IMR-90 (cell line): ENCODE measurements at regions not wholly inside any gene's neighbourhood (a gene's known extent, or its start where the extent isn't known, plus 50 kb on each side); places are given as distances from the start of the nearest gene placed in this dataset.

Experiments
- BHLHE40 ChIP-seq: fragments of 150-350 bp; IDR thresholded peaks from 2 replicates; pipeline ENCODE4 v1.6.1; 2016; ENCODE audit warnings: mild to moderate bottlenecking, low read depth, low read length
- CEBPB ChIP-seq: IDR thresholded peaks from 2 replicates; pipeline ENCODE4 v1.6.1; 2012; ENCODE audit warnings: low read depth, low read length, improper control_type of control experiment
- MAFK ChIP-seq: IDR thresholded peaks from 2 replicates; pipeline ENCODE4 v1.6.1; 2012; ENCODE audit warnings: low read depth, low read length, improper control_type of control experiment
- MXI1 ChIP-seq: IDR thresholded peaks from 2 replicates; pipeline ENCODE4 v1.6.1; 2012; ENCODE audit warnings: low read depth, mild to moderate bottlenecking, low read length, moderate library complexity, borderline replicate concordance
- NFE2L2 ChIP-seq: fragments of 150-350 bp; IDR thresholded peaks from 2 replicates; pipeline ENCODE4 v1.6.1; 2016; ENCODE audit warnings: low read depth, mild to moderate bottlenecking, low read length
- POLR2A ChIP-seq: IDR thresholded peaks from 2 replicates; pipeline ENCODE4 v1.6.1; 2012; ENCODE audit warnings: mild to moderate bottlenecking, low read depth, low read length
- RAD21 ChIP-seq: IDR thresholded peaks from 2 replicates; pipeline ENCODE4 v1.6.1; 2012; ENCODE audit warnings: low read length, improper control_type of control experiment
- RCOR1 ChIP-seq: IDR thresholded peaks from 2 replicates; pipeline ENCODE4 v1.6.1; 2012; ENCODE audit warnings: mild to moderate bottlenecking, low read length, improper control_type of control experiment; ENCODE audit not compliant: insufficient replicate concordance
- SMC3 ChIP-seq: fragments of 150-350 bp; IDR thresholded peaks from 2 replicates; pipeline ENCODE4 v1.6.1; 2016; ENCODE audit warnings: low read depth, mild to moderate bottlenecking, antibody characterized with exemption, low read length, moderate library complexity
- TF ChIP-seq, protein P1 (sequence below): conservative IDR thresholded peaks from 2 replicates; pipeline ENCODE4 v1.5.1; 2012; ENCODE audit warnings: mild to moderate bottlenecking, low read depth, low read length, improper control_type of control experiment
- TF ChIP-seq, protein P2 (sequence below): fragments of 150-350 bp; IDR thresholded peaks from 2 replicates; pipeline ENCODE4 v1.6.1; 2017; ENCODE audit warnings: mild to moderate bottlenecking, antibody characterized with exemption, low read length, low read depth

DNA sequence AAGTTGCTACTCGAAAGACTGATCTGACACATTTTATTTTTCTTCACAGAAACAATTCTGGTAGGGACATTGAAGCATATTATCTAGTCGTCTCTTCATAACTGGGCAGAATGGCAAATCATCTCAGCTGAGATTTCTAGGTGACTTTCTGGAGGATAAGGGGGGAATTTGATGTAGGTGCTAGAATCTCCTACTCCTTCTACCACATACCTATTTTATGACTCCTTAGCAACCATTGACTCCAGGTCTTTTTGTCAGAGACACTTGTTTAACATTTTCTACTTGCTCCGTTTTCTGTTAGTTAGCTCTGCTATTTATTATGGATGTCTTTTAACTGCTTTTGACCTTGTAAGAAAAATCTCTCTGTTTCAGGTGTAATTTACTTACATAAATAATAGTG lies 380.9 kb upstream of the SEMA3C start:
- TF ChIP-seq, protein P1, sequence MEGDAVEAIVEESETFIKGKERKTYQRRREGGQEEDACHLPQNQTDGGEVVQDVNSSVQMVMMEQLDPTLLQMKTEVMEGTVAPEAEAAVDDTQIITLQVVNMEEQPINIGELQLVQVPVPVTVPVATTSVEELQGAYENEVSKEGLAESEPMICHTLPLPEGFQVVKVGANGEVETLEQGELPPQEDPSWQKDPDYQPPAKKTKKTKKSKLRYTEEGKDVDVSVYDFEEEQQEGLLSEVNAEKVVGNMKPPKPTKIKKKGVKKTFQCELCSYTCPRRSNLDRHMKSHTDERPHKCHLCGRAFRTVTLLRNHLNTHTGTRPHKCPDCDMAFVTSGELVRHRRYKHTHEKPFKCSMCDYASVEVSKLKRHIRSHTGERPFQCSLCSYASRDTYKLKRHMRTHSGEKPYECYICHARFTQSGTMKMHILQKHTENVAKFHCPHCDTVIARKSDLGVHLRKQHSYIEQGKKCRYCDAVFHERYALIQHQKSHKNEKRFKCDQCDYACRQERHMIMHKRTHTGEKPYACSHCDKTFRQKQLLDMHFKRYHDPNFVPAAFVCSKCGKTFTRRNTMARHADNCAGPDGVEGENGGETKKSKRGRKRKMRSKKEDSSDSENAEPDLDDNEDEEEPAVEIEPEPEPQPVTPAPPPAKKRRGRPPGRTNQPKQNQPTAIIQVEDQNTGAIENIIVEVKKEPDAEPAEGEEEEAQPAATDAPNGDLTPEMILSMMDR: no peak
- TF ChIP-seq RAD21: no peak
- TF ChIP-seq POLR2A: no peak
- TF ChIP-seq RCOR1: no peak
- no peak for TF ChIP-seq SMC3
- TF ChIP-seq, protein P2, sequence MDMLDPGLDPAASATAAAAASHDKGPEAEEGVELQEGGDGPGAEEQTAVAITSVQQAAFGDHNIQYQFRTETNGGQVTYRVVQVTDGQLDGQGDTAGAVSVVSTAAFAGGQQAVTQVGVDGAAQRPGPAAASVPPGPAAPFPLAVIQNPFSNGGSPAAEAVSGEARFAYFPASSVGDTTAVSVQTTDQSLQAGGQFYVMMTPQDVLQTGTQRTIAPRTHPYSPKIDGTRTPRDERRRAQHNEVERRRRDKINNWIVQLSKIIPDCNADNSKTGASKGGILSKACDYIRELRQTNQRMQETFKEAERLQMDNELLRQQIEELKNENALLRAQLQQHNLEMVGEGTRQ: no peak
- TF ChIP-seq NFE2L2: no peak
- no peak for TF ChIP-seq BHLHE40
- TF ChIP-seq CEBPB: no peak
- TF ChIP-seq MAFK: no peak
- no peak for TF ChIP-seq MXI1
